Body of pancreas (tissue), 4 donors: ENCODE measurements at regions not wholly inside any gene's neighbourhood (a gene's known extent, or its start where the extent isn't known, plus 50 kb on each side); places are given as distances from the start of the nearest gene placed in this dataset.

ENCODE experiments used
- ATAC-seq: fragments of 150-250 bp; one replicate; pipeline ENCODE4 v1.9.1; 2016
- DNase-seq, 4 donors: peaks; one replicate each; pipeline ENCODE4 v3.0.0-alpha.2; 2019
- H3K27ac ChIP-seq, 4 donors: fragments of 200-600 bp; sonication (generic); 1 replicate in 3 of 4; 2 replicates in 1 of 4; pipeline versions ENCODE4 v1.5.1 to v1.6.1; 2016 to 2019; ENCODE audit warnings: mild to moderate bottlenecking in 1 of 4, mixed read lengths in 1 of 4, moderate library complexity in 1 of 4
- H3K27me3 ChIP-seq, 2 donors: fragments of 200-600 bp; sonication (generic); one replicate each; pipeline ENCODE4 v1.6.0; 2016; ENCODE audit warnings: mild to moderate bottlenecking in 1 of 2
- H3K36me3 ChIP-seq, 2 donors: fragments of 200-600 bp; sonication (generic); replicated peaks in 1 of 2; 2 replicates each; pipeline ENCODE4 v1.5.1; 2016; ENCODE audit warnings: low read depth in 2 of 2; ENCODE audit not compliant: insufficient read depth in 1 of 2
- H3K4me1 ChIP-seq: fragments of 200-600 bp; sonication (generic); one replicate; pipeline ENCODE4 v1.6.0; 2016
- H3K4me3 ChIP-seq, 2 donors: fragments of 200-600 bp; sonication (generic); 1 replicate in 1 of 2; 2 replicates in 1 of 2; pipeline ENCODE4 v1.5.1; 2016 to 2019
- H3K9me3 ChIP-seq, 3 donors: fragments of 200-600 bp; sonication (generic); 1 replicate in 2 of 3; 2 replicates in 1 of 3; pipeline ENCODE4 v1.5.1; 2016
- POLR2A ChIP-seq, 3 donors: fragments of 450-650 bp; IDR thresholded peaks; one replicate each; pipeline ENCODE4 v1.6.1; 2016; ENCODE audit warnings: antibody characterized with exemption in 3 of 3, mild to moderate bottlenecking in 2 of 3
- WGBS, 2 donors: methylation state at CpG; one replicate each; pipeline ENCODE4 v1.1.5; 2017; 5-methylcytosine and 5-hydroxymethylcytosine counted together
- intact Hi-C: fragments of 100-400 bp; cut with DNase I; formaldehyde crosslinking; loops from one replicate; pipeline ENCODE4 v1.15.1; 2023
- TF ChIP-seq, protein P1 (sequence below), 7 experiments: fragments of 450-650 bp in 4 of 7; fragments of 200-600 bp in 3 of 7; sonication (generic) in 3 of 7; IDR thresholded peaks; one replicate each; pipeline ENCODE4 v1.5.1; 2016 to 2019; ENCODE audit warnings: antibody characterized with exemption in 7 of 7

DNA sequence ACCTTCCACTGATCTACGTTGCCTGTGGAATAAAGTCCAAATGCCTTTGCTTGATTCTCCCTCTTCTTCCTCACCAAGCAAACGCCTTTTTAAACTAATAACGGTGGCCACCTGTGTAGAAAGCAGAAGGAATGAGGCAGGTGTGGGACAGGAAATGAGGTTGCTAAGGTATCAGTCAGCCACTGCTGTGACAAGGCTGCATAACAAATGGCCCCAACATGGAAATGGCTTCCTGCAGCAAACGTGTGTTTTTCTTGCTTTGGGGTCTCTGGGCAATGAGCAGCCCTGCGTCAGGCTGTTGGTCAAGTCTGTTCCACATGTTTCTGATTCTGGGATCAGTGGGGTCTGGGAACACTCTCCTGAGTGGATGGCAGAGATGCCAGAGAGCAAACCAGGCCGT lies 56.0 kb upstream of the EN2 start:
- intact Hi-C loops: no loop called here
- H3K36me3 ChIP-seq: no peaks in the 10 kb centered on the region
- 52 to 54% methylated on average over 6 of the region's 6 CpGs for WGBS, 2 donors
- H3K27me3 ChIP-seq: peaks cover 0 to 17% of the 10 kb centered on the region in 2 donors
- H3K27ac ChIP-seq: no peak overlapping the region
- ATAC-seq: no peak
- H3K4me3 ChIP-seq: no peak overlapping the region
- no peak for DNase-seq
- no peak for TF ChIP-seq POLR2A (IDR thresholded peaks at IDR 0.05)
- TF ChIP-seq, protein P1, sequence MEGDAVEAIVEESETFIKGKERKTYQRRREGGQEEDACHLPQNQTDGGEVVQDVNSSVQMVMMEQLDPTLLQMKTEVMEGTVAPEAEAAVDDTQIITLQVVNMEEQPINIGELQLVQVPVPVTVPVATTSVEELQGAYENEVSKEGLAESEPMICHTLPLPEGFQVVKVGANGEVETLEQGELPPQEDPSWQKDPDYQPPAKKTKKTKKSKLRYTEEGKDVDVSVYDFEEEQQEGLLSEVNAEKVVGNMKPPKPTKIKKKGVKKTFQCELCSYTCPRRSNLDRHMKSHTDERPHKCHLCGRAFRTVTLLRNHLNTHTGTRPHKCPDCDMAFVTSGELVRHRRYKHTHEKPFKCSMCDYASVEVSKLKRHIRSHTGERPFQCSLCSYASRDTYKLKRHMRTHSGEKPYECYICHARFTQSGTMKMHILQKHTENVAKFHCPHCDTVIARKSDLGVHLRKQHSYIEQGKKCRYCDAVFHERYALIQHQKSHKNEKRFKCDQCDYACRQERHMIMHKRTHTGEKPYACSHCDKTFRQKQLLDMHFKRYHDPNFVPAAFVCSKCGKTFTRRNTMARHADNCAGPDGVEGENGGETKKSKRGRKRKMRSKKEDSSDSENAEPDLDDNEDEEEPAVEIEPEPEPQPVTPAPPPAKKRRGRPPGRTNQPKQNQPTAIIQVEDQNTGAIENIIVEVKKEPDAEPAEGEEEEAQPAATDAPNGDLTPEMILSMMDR (IDR thresholded peaks at IDR 0.05): no peak
- H3K9me3 ChIP-seq: peaks cover 0 to 8% (median 0%) of the 10 kb centered on the region in 3 donors
- no peaks in the 10 kb centered on the region for H3K4me1 ChIP-seq

DNA sequence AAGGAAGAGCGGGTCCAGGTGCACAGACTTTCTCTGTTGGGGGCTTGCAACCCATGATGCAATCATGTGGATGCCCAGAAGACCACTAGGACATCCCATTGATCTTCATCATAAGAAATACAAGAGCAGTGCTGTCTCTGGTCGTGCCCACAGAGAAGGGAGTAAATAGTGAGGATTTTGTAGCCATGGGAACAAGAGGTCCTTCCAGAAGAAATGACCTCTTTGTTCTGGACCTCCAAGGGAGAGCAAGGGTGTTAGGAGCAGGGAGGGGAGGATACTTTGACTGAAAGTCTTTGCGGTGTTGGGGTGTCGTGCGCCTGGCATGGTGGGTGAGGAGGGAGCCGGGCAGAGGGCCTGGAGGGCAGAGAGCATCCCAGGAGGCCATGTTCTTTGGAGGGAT lies 55.0 kb upstream of the EN2 start:
- Histone ChIP-seq H3K36me3 (no peaks in the 10 kb centered on the region), H3K27me3 (peaks cover 0 to 17% of the 10 kb centered on the region in 2 donors), H3K9me3 (peaks cover 0 to 8% (median 0%) of the 10 kb centered on the region in 3 donors), H3K4me1 (no peaks in the 10 kb centered on the region), H3K4me3 (no peak overlapping the region), H3K27ac (no peak overlapping the region)
- TF ChIP-seq POLR2A (IDR thresholded peaks at IDR 0.05): no peak
- TF ChIP-seq, protein P1 (IDR thresholded peaks at IDR 0.05): no peak
- intact Hi-C loops: no loop called here
- 71 to 77% methylated on average over 6 of the region's 6 CpGs for WGBS, 2 donors
- no peak for ATAC-seq
- DNase-seq: no peak

DNA sequence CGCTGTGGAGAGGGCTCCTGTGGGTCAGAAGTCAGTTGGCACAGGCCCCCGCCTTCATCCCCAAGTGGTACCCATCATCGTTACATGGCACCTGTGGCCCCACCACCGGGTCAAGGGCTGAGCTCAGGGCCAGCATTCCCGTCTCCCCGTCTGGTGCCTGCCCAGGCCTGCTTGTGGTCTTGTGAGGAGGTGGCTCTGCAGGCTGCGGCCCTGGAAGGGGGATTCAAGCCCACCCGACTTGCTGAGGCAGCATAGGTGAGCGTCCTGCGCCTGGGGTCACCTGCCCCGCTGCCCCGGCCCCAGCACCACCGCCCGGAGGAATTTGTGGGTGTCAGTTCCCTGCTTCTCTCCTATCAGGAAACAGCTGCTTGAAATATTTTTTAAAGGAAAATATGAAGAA lies 53.0 kb upstream of the EN2 start:
- Histone ChIP-seq H3K36me3 (no peaks in the 10 kb centered on the region), H3K4me3 (no peak overlapping the region), H3K27me3 (peaks cover 0 to 23% of the 10 kb centered on the region in 2 donors), H3K4me1 (no peaks in the 10 kb centered on the region), H3K9me3 (peaks cover 0 to 8% (median 0%) of the 10 kb centered on the region in 3 donors), H3K27ac (no peak overlapping the region)
- ATAC-seq (no peak), DNase-seq (no peak)
- intact Hi-C loops: no loop called here
- 50 to 70% methylated on average over 6 to 14 of the region's 14 CpGs for WGBS, 2 donors
- TF ChIP-seq, protein P1 (IDR thresholded peaks at IDR 0.05): no peak
- no peak for TF ChIP-seq POLR2A (IDR thresholded peaks at IDR 0.05)

DNA sequence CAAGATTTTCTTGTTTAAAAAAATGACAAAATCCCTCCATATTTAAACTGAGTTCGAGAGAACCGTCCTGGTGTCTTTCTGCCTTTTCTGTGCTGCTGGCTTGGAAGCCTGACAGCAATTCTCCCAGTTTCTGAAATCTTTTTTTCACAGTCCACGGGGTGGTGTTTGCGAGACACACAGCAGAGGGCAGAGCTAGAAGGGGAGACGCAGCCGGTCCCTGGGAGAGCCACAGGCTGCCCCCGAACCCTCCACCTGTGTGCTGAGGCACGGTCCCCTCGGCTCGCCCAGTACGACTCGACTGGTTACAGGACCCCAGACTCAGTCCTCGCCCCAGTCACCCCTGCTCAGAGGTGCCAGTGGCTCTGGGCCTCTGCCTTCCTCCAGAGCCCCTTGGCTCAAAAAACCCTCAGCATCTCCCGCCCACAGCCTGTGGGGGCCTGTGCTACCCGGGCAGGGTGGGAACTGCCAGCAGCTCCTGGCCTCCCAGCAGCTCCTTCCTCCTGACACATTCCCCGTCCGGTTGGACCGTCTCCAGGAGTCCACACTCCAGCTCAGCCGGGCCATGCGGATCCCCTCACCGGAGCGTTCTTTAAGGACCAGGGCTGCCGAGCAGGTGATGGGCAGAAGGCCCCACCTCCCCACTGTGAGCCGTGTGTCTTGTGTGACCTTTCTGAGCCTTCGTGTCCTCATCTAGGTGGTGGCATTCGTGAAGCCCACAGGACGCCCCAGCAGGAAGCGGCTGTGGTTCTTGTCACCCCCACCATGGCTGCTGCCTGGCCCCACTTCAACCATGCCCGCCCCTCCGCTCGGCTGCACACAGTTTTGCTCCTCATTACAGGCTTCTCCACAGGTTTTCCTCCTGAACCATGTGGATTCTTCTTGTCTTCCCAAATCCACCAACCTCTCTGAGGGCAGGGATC lies 52.3 kb upstream of the EN2 start:
- ATAC-seq: no peak
- H3K27me3 ChIP-seq: peaks cover 0 to 23% of the 10 kb centered on the region in 2 donors
- H3K36me3 ChIP-seq: no peaks in the 10 kb centered on the region
- no peak for TF ChIP-seq POLR2A (IDR thresholded peaks at IDR 0.05)
- TF ChIP-seq, protein P1 (IDR thresholded peaks at IDR 0.05): no peak
- no peak overlapping the region for H3K27ac ChIP-seq
- WGBS, 2 donors: 27 to 30% methylated on average over 26 to 31 of the region's 31 CpGs
- intact Hi-C loops: no loop called here
- peak in 2 of 4 donors; percentile 28 to 31 for DNase-seq
- peaks cover 0 to 8% (median 0%) of the 10 kb centered on the region in 3 donors for H3K9me3 ChIP-seq
- no peak overlapping the region for H3K4me3 ChIP-seq
- H3K4me1 ChIP-seq: no peaks in the 10 kb centered on the region
